Endothelial cell of umbilical vein (primary cell): ENCODE measurements at regions not wholly inside any gene's neighbourhood (a gene's known extent, or its start where the extent isn't known, plus 50 kb on each side); places are given as distances from the start of the nearest gene placed in this dataset.

Experiments used
- BruUV-seq: library from RNA; stranded (reverse); fragments of 400-500 nt; replicated peaks from 2 replicates; lab custom pipeline; 2021; lab: Mats Ljungman, UMichigan
- CTCF ChIA-PET: fragments of 300-600, 350-600 bp; sonication (Branson Sonifier 250); formaldehyde crosslinking; loops from one replicate; lab custom pipeline; 2021; ENCODE audit warnings: antibody characterized with exemption, inconsistent platforms; lab: Charles Lee
- POLR2A ChIA-PET: fragments of 300-600, 350-600 bp; sonication (Branson Sonifier 250); formaldehyde crosslinking; loops from one replicate; lab custom pipeline; 2021; ENCODE audit warnings: antibody characterized with exemption, inconsistent platforms; lab: Charles Lee
- DNase-seq: peaks from one replicate; pipeline ENCODE4 v3.0.0-alpha.2; 2011; ENCODE audit warnings: low read depth, low spot score
- FAIRE-seq: peaks from 2 replicates; lab custom pipeline; 2011; peaks lifted over from hg19 to GRCh38; lab: Jason Lieb, UNC
- H2AFZ ChIP-seq: 2 replicates; pipeline ENCODE4 v1.6.0; 2012; ENCODE audit warnings: low read depth, low read length, control low read depth, inconsistent platforms
- H3K27ac ChIP-seq: 2 replicates; pipeline ENCODE4 v1.5.1; 2011; ENCODE audit warnings: low read depth, mild to moderate bottlenecking, control low read depth, low read length, moderate library complexity; ENCODE audit not compliant: insufficient read depth
- H3K27me3 ChIP-seq, 2 experiments: 2 replicates each; pipeline versions ENCODE4 v1.6.0 to v1.6.1; 2011; ENCODE audit warnings: low read length in 2 of 2, mixed read lengths in 1 of 2; ENCODE audit not compliant: control insufficient read depth in 2 of 2, insufficient read depth in 2 of 2
- H3K36me3 ChIP-seq, 2 experiments: 2 replicates in 1 of 2; 3 replicates in 1 of 2; pipeline ENCODE4 v1.5.1; 2011; ENCODE audit warnings: low read length in 2 of 2, mild to moderate bottlenecking in 1 of 2, moderate library complexity in 1 of 2; ENCODE audit not compliant: control insufficient read depth in 2 of 2, insufficient read depth in 2 of 2; ENCODE audit errors: extremely low read depth in 1 of 2
- H3K4me1 ChIP-seq: 3 replicates; pipeline ENCODE4 v1.5.1; 2011; ENCODE audit warnings: mild to moderate bottlenecking, low read length; ENCODE audit not compliant: control insufficient read depth, insufficient read depth; ENCODE audit errors: extremely low read depth
- H3K4me2 ChIP-seq: 2 replicates; pipeline ENCODE4 v1.6.1; 2011; ENCODE audit warnings: low read length, control low read depth, mixed read lengths; ENCODE audit not compliant: insufficient read depth
- H3K4me3 ChIP-seq, 3 experiments: fragments of 200-600 bp in 1 of 3; sonication (generic), shearing (Covaris generic) in 1 of 3; replicated peaks in 1 of 3; 2 replicates each; pipeline ENCODE4 v1.5.1; 2011 to 2016; ENCODE audit warnings: control low read depth in 3 of 3, low read length in 3 of 3, mild to moderate bottlenecking in 2 of 3, inconsistent platforms in 1 of 3, low read depth in 1 of 3, moderate library complexity in 1 of 3; ENCODE audit not compliant: insufficient read depth in 1 of 3
- H3K79me2 ChIP-seq: 2 replicates; pipeline ENCODE4 v1.6.0; 2012; ENCODE audit warnings: low read length, inconsistent platforms; ENCODE audit not compliant: control insufficient read depth, insufficient read depth
- H3K9ac ChIP-seq: replicated peaks from 2 replicates; pipeline ENCODE3; 2011; ENCODE audit warnings: low read length, control low read depth; ENCODE audit not compliant: insufficient read depth; ENCODE audit errors: extremely low read depth
- H3K9me1 ChIP-seq: replicated peaks from 3 replicates; pipeline ENCODE4 v1.6.0; 2011; ENCODE audit warnings: mild to moderate bottlenecking, low read length; ENCODE audit not compliant: control insufficient read depth, insufficient read depth; ENCODE audit errors: extremely low read depth
- H3K9me3 ChIP-seq: replicated peaks from 2 replicates; pipeline ENCODE4 v1.5.1; 2012; ENCODE audit warnings: low read length, inconsistent platforms; ENCODE audit not compliant: control insufficient read depth, insufficient read depth
- H4K20me1 ChIP-seq: replicated peaks from 2 replicates; pipeline ENCODE3; 2011; ENCODE audit warnings: mild to moderate bottlenecking, low read length; ENCODE audit not compliant: control insufficient read depth, insufficient read depth; ENCODE audit errors: extremely low read depth
- FOS ChIP-seq: IDR thresholded peaks from 2 replicates; pipeline ENCODE4 v1.6.1; 2011; ENCODE audit warnings: mild to moderate bottlenecking, low read length, moderate library complexity, borderline replicate concordance; ENCODE audit not compliant: insufficient read depth
- GATA2 ChIP-seq: IDR thresholded peaks from 2 replicates; pipeline ENCODE4 v1.7.0; 2011; ENCODE audit warnings: low read depth, mild to moderate bottlenecking, moderate library complexity, mixed read lengths, low read length; ENCODE audit not compliant: insufficient read length, insufficient read depth
- JUN ChIP-seq: IDR thresholded peaks from 2 replicates; pipeline ENCODE4 v1.6.1; 2011; ENCODE audit warnings: borderline replicate concordance, low read depth; ENCODE audit not compliant: insufficient read length, insufficient read depth
- POLR2A ChIP-seq: IDR thresholded peaks from 2 replicates; pipeline ENCODE4 v1.6.1; 2012; ENCODE audit warnings: low read depth, mild to moderate bottlenecking, control low read depth, low read length
- dilution Hi-C: fragments of 300-500 bp; cut with MboI; formaldehyde crosslinking; loops from one replicate; pipeline ENCODE4 v1.15.0; 2019; ENCODE audit warnings: low sequenced_read_pairs; ENCODE audit not compliant: extremely low pct_ligation_motif_present
- intact Hi-C: fragments of 100-400 bp; cut with micrococcal nuclease; formaldehyde crosslinking; loops from one replicate; pipeline ENCODE4 v1.10.0; 2022

- no peak for FAIRE-seq
- no peaks in the 10 kb centered on the region for H3K36me3 ChIP-seq
- H4K20me1 ChIP-seq = no peaks in the 10 kb centered on the region
- TF ChIP-seq FOS (no peak), GATA2 (no peak), JUN (no peak)
- no peaks in the 10 kb centered on the region for H3K79me2 ChIP-seq
- H3K9me1 ChIP-seq = no peaks in the 10 kb centered on the region
- no peak overlapping the region for H3K27ac ChIP-seq
- intact Hi-C loops = no loop called here
- DNase-seq = no peak
- H3K4me1 ChIP-seq = no peaks in the 10 kb centered on the region
- ChIA-PET POLR2A (no interaction called here), CTCF (no interaction called here)
- H3K9ac ChIP-seq = no peak overlapping the region
- peaks cover 7 to 12% of the 10 kb centered on the region in 2 experiments for H3K27me3 ChIP-seq
- dilution Hi-C loops = no loop called here
- no TSS peak for BruUV-seq
- H2AFZ ChIP-seq = no peak overlapping the region
- no peaks in the 10 kb centered on the region for H3K9me3 ChIP-seq
- H3K4me3 ChIP-seq = no peak overlapping the region
- H3K4me2 ChIP-seq = no peak overlapping the region
Measured at GRCh38 chr7:157073335-157073734, 62.9 kb upstream of the MNX1 start.

GRCh38 chr7:157073949-157074624, 63.6 kb upstream of the MNX1 start:
- dilution Hi-C loops = no loop called here
- no peak for FAIRE-seq
- no TSS peak for BruUV-seq
- no peak for TF ChIP-seq FOS
- TF ChIP-seq POLR2A = no peak
- no peak for TF ChIP-seq JUN
- no peak for TF ChIP-seq GATA2
- Histone ChIP-seq H3K9me3 (no peaks in the 10 kb centered on the region), H4K20me1 (no peaks in the 10 kb centered on the region), H3K4me1 (no peaks in the 10 kb centered on the region), H3K9ac (no peak overlapping the region), H3K36me3 (no peaks in the 10 kb centered on the region), H3K27me3 (peaks cover 13 to 16% of the 10 kb centered on the region in 2 experiments), H3K9me1 (no peaks in the 10 kb centered on the region), H3K4me2 (no peak overlapping the region), H3K79me2 (no peaks in the 10 kb centered on the region), H2AFZ (no peak overlapping the region), H3K4me3 (no peak overlapping the region), H3K27ac (no peak overlapping the region)
- POLR2A ChIA-PET = no interaction called here
- CTCF ChIA-PET = no interaction called here
- intact Hi-C loops = no loop called here
- DNase-seq = no peak
